Ishikawa (cell line): ENCODE measurements at regions not wholly inside any gene's neighbourhood (a gene's known extent, or its start where the extent isn't known, plus 50 kb on each side); places are given as distances from the start of the nearest gene placed in this dataset.

Experiments used
- CEBPB ChIP-seq: IDR thresholded peaks from 2 replicates; pipeline ENCODE4 v1.6.1; 2012
- CREB1 ChIP-seq: IDR thresholded peaks from 2 replicates; pipeline ENCODE4 v1.6.1; 2012; ENCODE audit warnings: low read depth
- EP300 ChIP-seq: IDR thresholded peaks from 2 replicates; pipeline ENCODE4 v1.6.1; 2012; ENCODE audit warnings: borderline replicate concordance
- FOXM1 ChIP-seq: IDR thresholded peaks from 2 replicates; pipeline ENCODE4 v1.6.1; 2012; ENCODE audit warnings: low read depth, borderline replicate concordance
- NFIC ChIP-seq: IDR thresholded peaks from 2 replicates; pipeline ENCODE4 v1.6.1; 2012
- RAD21 ChIP-seq: IDR thresholded peaks from 2 replicates; pipeline ENCODE4 v1.6.1; 2012; ENCODE audit warnings: low read depth
- TAF1 ChIP-seq: IDR thresholded peaks from 2 replicates; pipeline ENCODE4 v1.6.1; 2012; ENCODE audit warnings: low read depth, mild to moderate bottlenecking
- TEAD4 ChIP-seq: IDR thresholded peaks from 2 replicates; pipeline ENCODE4 v1.6.1; 2012
- YY1 ChIP-seq: IDR thresholded peaks from 2 replicates; pipeline ENCODE4 v1.6.1; 2012; ENCODE audit warnings: low read depth
- ZBTB7A ChIP-seq: IDR thresholded peaks from 2 replicates; pipeline ENCODE4 v1.6.1; 2012; ENCODE audit warnings: low read depth
- TF ChIP-seq, protein P1 (sequence below): IDR thresholded peaks from 2 replicates; pipeline ENCODE4 v1.6.1; 2012; ENCODE audit warnings: low read depth, mild to moderate bottlenecking
- TF ChIP-seq, protein P2 (sequence below): IDR thresholded peaks from 2 replicates; pipeline ENCODE4 v1.6.1; 2012
- TF ChIP-seq, protein P3 (sequence below): IDR thresholded peaks from 2 replicates; pipeline ENCODE4 v1.6.1; 2012

DNA sequence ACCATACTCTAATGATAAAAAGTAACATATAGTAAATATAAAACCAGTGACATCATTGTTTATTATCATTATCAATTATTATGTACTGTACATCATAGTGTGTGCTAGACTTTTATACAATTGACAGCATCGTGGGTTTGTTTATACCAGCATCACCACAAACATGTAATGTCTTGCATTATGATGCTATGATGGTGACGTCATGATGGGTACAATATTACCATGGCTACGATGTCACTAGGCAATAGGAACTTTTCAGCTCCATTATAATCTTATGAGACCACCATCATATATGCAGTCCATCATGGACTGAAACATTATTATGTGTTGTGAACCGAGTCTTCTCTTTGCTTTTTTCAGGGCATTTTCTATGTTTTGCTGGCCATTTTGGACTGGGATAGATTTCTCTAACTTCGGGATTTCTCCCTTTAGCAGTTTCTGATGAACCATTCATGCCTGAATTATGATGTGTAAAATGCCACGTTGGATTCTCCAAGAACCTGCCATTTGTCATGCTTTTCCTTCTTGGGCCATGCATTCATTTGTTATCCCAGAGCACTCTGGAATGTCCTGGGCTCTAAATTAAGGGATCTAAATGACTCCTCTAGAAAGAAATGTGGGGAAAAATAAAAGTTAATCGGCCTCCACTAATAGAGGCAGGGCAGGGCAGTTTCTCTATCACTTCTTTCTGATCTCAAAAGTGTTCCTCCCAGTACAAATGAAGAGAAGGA, 325.6 kb upstream of the TNP1 start:
- no peak for TF ChIP-seq EP300
- TF ChIP-seq, protein P1, sequence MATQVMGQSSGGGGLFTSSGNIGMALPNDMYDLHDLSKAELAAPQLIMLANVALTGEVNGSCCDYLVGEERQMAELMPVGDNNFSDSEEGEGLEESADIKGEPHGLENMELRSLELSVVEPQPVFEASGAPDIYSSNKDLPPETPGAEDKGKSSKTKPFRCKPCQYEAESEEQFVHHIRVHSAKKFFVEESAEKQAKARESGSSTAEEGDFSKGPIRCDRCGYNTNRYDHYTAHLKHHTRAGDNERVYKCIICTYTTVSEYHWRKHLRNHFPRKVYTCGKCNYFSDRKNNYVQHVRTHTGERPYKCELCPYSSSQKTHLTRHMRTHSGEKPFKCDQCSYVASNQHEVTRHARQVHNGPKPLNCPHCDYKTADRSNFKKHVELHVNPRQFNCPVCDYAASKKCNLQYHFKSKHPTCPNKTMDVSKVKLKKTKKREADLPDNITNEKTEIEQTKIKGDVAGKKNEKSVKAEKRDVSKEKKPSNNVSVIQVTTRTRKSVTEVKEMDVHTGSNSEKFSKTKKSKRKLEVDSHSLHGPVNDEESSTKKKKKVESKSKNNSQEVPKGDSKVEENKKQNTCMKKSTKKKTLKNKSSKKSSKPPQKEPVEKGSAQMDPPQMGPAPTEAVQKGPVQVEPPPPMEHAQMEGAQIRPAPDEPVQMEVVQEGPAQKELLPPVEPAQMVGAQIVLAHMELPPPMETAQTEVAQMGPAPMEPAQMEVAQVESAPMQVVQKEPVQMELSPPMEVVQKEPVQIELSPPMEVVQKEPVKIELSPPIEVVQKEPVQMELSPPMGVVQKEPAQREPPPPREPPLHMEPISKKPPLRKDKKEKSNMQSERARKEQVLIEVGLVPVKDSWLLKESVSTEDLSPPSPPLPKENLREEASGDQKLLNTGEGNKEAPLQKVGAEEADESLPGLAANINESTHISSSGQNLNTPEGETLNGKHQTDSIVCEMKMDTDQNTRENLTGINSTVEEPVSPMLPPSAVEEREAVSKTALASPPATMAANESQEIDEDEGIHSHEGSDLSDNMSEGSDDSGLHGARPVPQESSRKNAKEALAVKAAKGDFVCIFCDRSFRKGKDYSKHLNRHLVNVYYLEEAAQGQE = no peak
- TF ChIP-seq RAD21 = no peak
- TF ChIP-seq NFIC = no peak
- no peak for TF ChIP-seq YY1
- no peak for TF ChIP-seq ZBTB7A
- TF ChIP-seq, protein P2, sequence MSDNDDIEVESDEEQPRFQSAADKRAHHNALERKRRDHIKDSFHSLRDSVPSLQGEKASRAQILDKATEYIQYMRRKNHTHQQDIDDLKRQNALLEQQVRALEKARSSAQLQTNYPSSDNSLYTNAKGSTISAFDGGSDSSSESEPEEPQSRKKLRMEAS = no peak
- no peak for TF ChIP-seq TAF1
- no peak for TF ChIP-seq FOXM1
- TF ChIP-seq TEAD4 = no peak
- TF ChIP-seq, protein P3, sequence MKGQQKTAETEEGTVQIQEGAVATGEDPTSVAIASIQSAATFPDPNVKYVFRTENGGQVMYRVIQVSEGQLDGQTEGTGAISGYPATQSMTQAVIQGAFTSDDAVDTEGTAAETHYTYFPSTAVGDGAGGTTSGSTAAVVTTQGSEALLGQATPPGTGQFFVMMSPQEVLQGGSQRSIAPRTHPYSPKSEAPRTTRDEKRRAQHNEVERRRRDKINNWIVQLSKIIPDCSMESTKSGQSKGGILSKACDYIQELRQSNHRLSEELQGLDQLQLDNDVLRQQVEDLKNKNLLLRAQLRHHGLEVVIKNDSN = no peak
- TF ChIP-seq CREB1 = no peak
- TF ChIP-seq CEBPB = no peak
